Mesothelial cell of epicardium (in vitro differentiated cells): ENCODE measurements at regions not wholly inside any gene's neighbourhood (a gene's known extent, or its start where the extent isn't known, plus 50 kb on each side); places are given as distances from the start of the nearest gene placed in this dataset.

Source experiments
- DNase-seq, 2 experiments: peaks; one replicate each; pipeline ENCODE4 v3.0.0; 2021; ENCODE audit warnings: low spot score in 2 of 2; ENCODE audit not compliant: unreplicated experiment in 2 of 2
- H3K27ac Mint-ChIP-seq: 2 replicates; pipeline ENCODE4 v1.8.0; 2021; ENCODE audit warnings: mixed read lengths
- H3K27me3 Mint-ChIP-seq: 2 replicates; pipeline ENCODE4 v1.8.0; 2021; ENCODE audit warnings: low read depth, mixed read lengths
- H3K36me3 Mint-ChIP-seq: 2 replicates; pipeline ENCODE4 v1.8.0; 2021; ENCODE audit warnings: mixed read lengths
- H3K4me1 Mint-ChIP-seq: 2 replicates; pipeline ENCODE4 v1.8.0; 2021; ENCODE audit warnings: mixed read lengths
- H3K4me3 Mint-ChIP-seq: 2 replicates; pipeline ENCODE4 v1.8.0; 2021; ENCODE audit warnings: mild to moderate bottlenecking, moderate library complexity, mixed read lengths
- H3K9me3 Mint-ChIP-seq: 2 replicates; pipeline ENCODE4 v1.8.0; 2021; ENCODE audit warnings: mixed read lengths
- CTCF ChIP-seq: fragments of 200-600 bp; sonication (generic); IDR thresholded peaks from one replicate; pipeline ENCODE4 v1.5.0; 2021; ENCODE audit warnings: antibody characterized with exemption; ENCODE audit not compliant: unreplicated experiment

- Mint-ChIP-seq H3K27me3 (no peaks in the 10 kb centered on the region), H3K9me3 (no peaks in the 10 kb centered on the region), H3K4me1 (peaks cover 7% of the 10 kb centered on the region), H3K4me3 (no peak overlapping the region), H3K36me3 (no peaks in the 10 kb centered on the region), H3K27ac (no peak overlapping the region)
- no peak for TF ChIP-seq CTCF
- no peak for DNase-seq
Observed at GRCh38 chr14:53896726-53897125, 59.9 kb downstream of the BMP4 start.

GRCh38 chr14:53894456-53894855 is 62.2 kb downstream of the BMP4 start:
- TF ChIP-seq CTCF: no peak
- H3K36me3 Mint-ChIP-seq: no peaks in the 10 kb centered on the region
- no peak overlapping the region for H3K4me3 Mint-ChIP-seq
- H3K27me3 Mint-ChIP-seq: no peaks in the 10 kb centered on the region
- H3K9me3 Mint-ChIP-seq: no peaks in the 10 kb centered on the region
- H3K4me1 Mint-ChIP-seq: peaks cover 8% of the 10 kb centered on the region
- H3K27ac Mint-ChIP-seq: no peak overlapping the region
- DNase-seq: no peak

GRCh38 chr14:53893374-53893773 is 63.3 kb downstream of the BMP4 start:
- peaks cover 8% of the 10 kb centered on the region for H3K4me1 Mint-ChIP-seq
- DNase-seq: no peak
- H3K4me3 Mint-ChIP-seq: no peak overlapping the region
- H3K27ac Mint-ChIP-seq: no peak overlapping the region
- H3K36me3 Mint-ChIP-seq: no peaks in the 10 kb centered on the region
- no peaks in the 10 kb centered on the region for H3K9me3 Mint-ChIP-seq
- no peak for TF ChIP-seq CTCF
- no peaks in the 10 kb centered on the region for H3K27me3 Mint-ChIP-seq

GRCh38 chr14:53890611-53891101 is 66.0 kb downstream of the BMP4 start:
- H3K36me3 Mint-ChIP-seq: no peaks in the 10 kb centered on the region
- DNase-seq: no peak
- H3K4me1 Mint-ChIP-seq: peaks cover 9% of the 10 kb centered on the region
- no peak overlapping the region for H3K4me3 Mint-ChIP-seq
- H3K27me3 Mint-ChIP-seq: no peaks in the 10 kb centered on the region
- no peaks in the 10 kb centered on the region for H3K9me3 Mint-ChIP-seq
- TF ChIP-seq CTCF: no peak
- H3K27ac Mint-ChIP-seq: no peak overlapping the region

- H3K4me3 Mint-ChIP-seq: no peak overlapping the region
- TF ChIP-seq CTCF: no peak
- H3K27ac Mint-ChIP-seq: no peak overlapping the region
- H3K27me3 Mint-ChIP-seq: no peaks in the 10 kb centered on the region
- no peaks in the 10 kb centered on the region for H3K36me3 Mint-ChIP-seq
- no peaks in the 10 kb centered on the region for H3K9me3 Mint-ChIP-seq
- DNase-seq: no peak
- peaks cover 23% of the 10 kb centered on the region for H3K4me1 Mint-ChIP-seq
Observed at GRCh38 chr14:53888535-53889386, 67.9 kb downstream of the BMP4 start.
